ENCODE measurements at regions not wholly inside any gene's neighbourhood (a gene's known extent, or its start where the extent isn't known, plus 50 kb on each side); places are given as distances from the start of the nearest gene placed in this dataset.
"Not testable (repeated sequence)": the region's sequence is repeated elsewhere in the genome, so short reads cannot be mapped to it uniquely, and the experiment has no call there.

DNA sequence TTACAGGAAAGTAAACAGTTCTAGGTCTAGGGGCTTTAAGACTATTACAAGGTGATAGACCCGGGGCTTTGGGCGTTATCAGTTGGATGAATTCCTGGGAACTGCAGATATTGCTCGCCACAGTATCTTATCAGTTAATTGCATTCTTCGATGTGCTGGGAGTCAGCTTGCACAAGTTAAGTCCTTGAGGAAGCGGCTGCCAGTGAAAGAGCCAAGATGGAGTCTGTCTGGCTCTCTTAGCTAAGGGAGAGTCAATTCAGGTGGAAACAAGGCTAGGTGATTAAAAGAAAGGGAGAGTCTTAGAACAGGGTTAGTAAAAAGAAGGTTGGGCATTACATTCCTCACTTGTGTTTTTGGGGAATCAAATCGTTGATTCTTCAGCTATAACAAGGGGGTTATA is 130.6 kb upstream of the ZNF195 start:
- H3K79me2 ChIP-seq (ENCODE audit: low read length); H3K4me1 ChIP-seq (ENCODE audit: low read length); H3K9me2 ChIP-seq (replicated peaks; ENCODE audit: insufficient read depth, low read length); H4K20me1 ChIP-seq (ENCODE audit: insufficient read depth, low read depth, low read length); H3K9me3 ChIP-seq (ENCODE audit: low read length); H3K36me3 ChIP-seq (ENCODE audit: insufficient read depth, low read length); H3K27me3 ChIP-seq (ENCODE audit: low read length); DNase-seq; H3K27ac ChIP-seq (ENCODE audit: low read length); H3K4me2 ChIP-seq (ENCODE audit: low read depth, low read length, poor library complexity, severe bottlenecking); H2AFZ ChIP-seq (ENCODE audit: low read length); H3K4me3 ChIP-seq (ENCODE audit: low read length); H3K9ac ChIP-seq (ENCODE audit: low read length): not testable (repeated sequence)

DNA sequence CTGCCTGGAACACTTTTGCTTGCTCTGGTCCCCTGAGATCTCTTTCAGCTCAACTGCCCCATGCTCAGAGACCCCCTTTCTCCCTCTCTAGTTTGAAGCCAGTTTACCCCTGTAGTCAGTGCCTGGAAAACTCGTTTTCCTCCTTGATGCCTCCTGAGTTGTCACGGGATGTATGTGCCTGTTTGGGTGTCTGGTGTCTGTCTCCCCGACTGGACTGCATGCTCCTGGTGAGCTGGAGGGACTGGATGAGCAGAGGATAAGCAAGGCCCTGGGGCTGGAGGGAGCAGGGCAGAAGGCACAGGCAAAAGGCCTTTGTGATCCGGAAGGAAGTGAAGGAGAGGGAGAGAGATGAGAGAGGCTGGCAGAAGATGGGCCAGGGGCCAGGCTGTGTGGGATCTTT is 120.3 kb upstream of the ZNF195 start:
- H3K9me3 ChIP-seq (ENCODE audit: low read length); H3K27me3 ChIP-seq (ENCODE audit: low read length); H2AFZ ChIP-seq (ENCODE audit: low read length); H3K4me1 ChIP-seq (ENCODE audit: low read length); H3K9me2 ChIP-seq (replicated peaks; ENCODE audit: insufficient read depth, low read length); H3K36me3 ChIP-seq (ENCODE audit: insufficient read depth, low read length); H3K9ac ChIP-seq (ENCODE audit: low read length); DNase-seq; H3K79me2 ChIP-seq (ENCODE audit: low read length); H3K4me3 ChIP-seq (ENCODE audit: low read length); H4K20me1 ChIP-seq (ENCODE audit: insufficient read depth, low read depth, low read length); H3K27ac ChIP-seq (ENCODE audit: low read length); H3K4me2 ChIP-seq (ENCODE audit: low read depth, low read length, poor library complexity, severe bottlenecking): not testable (repeated sequence)

DNA sequence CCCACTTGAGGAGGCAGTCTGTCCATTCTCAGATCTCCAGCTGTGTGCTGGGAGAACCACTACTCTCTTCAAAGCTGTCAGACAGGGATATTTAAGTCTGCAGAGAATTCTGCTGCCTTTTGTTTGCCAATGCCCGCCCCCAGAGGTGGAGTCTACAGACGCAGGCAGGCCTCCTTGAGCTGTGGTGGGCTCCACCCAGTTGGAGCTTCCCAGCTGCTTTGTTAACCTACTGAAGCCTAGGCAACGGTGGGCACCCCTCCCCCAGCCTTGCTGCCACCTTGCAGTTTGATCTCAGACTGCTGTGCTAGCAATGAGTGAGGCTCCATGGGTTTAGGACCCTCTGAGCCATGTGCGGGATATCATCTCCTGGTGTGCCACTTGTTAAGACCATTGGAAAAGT is 119.4 kb upstream of the ZNF195 start:
- not testable (repeated sequence) for H3K9me3 ChIP-seq (ENCODE audit: low read length); H2AFZ ChIP-seq (ENCODE audit: low read length); H3K27me3 ChIP-seq (ENCODE audit: low read length); H3K9ac ChIP-seq (ENCODE audit: low read length); H4K20me1 ChIP-seq (ENCODE audit: insufficient read depth, low read depth, low read length); H3K79me2 ChIP-seq (ENCODE audit: low read length); H3K9me2 ChIP-seq (replicated peaks; ENCODE audit: insufficient read depth, low read length); DNase-seq; H3K4me2 ChIP-seq (ENCODE audit: low read depth, low read length, poor library complexity, severe bottlenecking); H3K4me1 ChIP-seq (ENCODE audit: low read length); H3K36me3 ChIP-seq (ENCODE audit: insufficient read depth, low read length); H3K4me3 ChIP-seq (ENCODE audit: low read length); H3K27ac ChIP-seq (ENCODE audit: low read length)

DNA sequence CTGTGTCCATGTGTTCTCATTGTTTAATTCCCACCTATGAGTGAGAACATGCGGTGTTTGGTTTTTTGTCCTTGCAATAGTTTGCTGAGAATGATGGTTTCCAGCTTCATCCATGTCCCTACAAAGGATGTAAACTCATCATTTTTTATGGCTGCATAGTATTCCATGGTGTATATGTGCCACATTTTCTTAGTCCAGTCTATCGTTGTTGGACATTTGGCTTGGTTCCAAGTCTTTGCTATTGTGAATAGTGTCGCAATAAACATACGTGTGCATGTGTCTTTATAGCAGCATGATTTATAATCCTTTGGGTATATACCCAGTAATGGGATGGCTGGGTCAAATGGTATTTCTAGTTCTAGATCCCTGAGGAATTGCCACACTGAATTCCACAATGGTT is 114.2 kb upstream of the ZNF195 start:
- not testable (repeated sequence) for H3K9me2 ChIP-seq (replicated peaks; ENCODE audit: insufficient read depth, low read length); H3K4me2 ChIP-seq (ENCODE audit: low read depth, low read length, poor library complexity, severe bottlenecking); H4K20me1 ChIP-seq (ENCODE audit: insufficient read depth, low read depth, low read length); H3K4me1 ChIP-seq (ENCODE audit: low read length); H3K9me3 ChIP-seq (ENCODE audit: low read length); H3K27ac ChIP-seq (ENCODE audit: low read length); H3K36me3 ChIP-seq (ENCODE audit: insufficient read depth, low read length); H3K79me2 ChIP-seq (ENCODE audit: low read length); H3K27me3 ChIP-seq (ENCODE audit: low read length); H3K4me3 ChIP-seq (ENCODE audit: low read length); DNase-seq; H2AFZ ChIP-seq (ENCODE audit: low read length); H3K9ac ChIP-seq (ENCODE audit: low read length)

DNA sequence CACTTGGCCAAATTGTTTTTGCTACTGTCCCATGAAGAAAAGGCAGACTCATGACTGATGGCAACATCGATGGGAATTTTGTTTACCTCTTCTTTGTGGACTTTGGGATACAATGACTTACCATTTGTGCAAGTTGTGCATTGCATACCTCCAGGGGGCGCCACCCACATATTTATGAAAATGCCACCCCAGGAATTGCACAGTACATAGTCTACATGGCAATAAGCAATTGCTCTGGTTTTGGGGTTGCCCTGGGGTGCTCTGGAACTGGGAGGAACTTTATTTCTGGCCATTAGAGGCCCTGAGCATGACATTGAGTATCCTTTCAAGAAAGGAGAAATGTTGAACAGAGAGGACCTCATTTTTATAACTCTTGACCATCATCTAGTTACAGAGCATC is 109.1 kb upstream of the ZNF195 start:
- not testable (repeated sequence) for H2AFZ ChIP-seq (ENCODE audit: low read length); H3K9me2 ChIP-seq (replicated peaks; ENCODE audit: insufficient read depth, low read length); H3K27ac ChIP-seq (ENCODE audit: low read length); H3K27me3 ChIP-seq (ENCODE audit: low read length); H3K9ac ChIP-seq (ENCODE audit: low read length); H4K20me1 ChIP-seq (ENCODE audit: insufficient read depth, low read depth, low read length); H3K79me2 ChIP-seq (ENCODE audit: low read length); H3K36me3 ChIP-seq (ENCODE audit: insufficient read depth, low read length); DNase-seq; H3K4me2 ChIP-seq (ENCODE audit: low read depth, low read length, poor library complexity, severe bottlenecking); H3K4me1 ChIP-seq (ENCODE audit: low read length); H3K9me3 ChIP-seq (ENCODE audit: low read length); H3K4me3 ChIP-seq (ENCODE audit: low read length)

DNA sequence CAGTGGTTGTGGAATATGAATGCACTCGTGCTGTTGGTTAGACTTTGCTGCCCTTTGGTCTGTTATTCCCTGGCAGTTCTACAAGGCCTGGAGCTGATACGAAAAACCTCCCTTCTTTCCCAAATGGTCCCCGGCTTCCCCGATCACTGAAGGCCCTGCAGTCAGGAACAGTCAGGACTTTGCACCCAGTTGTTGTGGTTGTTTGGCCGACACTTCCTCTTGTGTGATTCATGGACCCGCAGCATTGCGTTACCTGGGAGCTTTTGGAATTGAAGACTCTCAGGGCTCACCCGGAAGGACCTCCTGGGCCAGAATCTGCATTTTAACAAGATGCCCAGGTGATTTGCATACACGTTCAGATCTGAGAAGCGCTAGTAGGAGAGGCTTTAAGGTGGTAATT is 106.8 kb upstream of the ZNF195 start:
- not testable (repeated sequence) for H3K9ac ChIP-seq (ENCODE audit: low read length); DNase-seq; H3K4me1 ChIP-seq (ENCODE audit: low read length); H2AFZ ChIP-seq (ENCODE audit: low read length); H3K36me3 ChIP-seq (ENCODE audit: insufficient read depth, low read length); H3K9me3 ChIP-seq (ENCODE audit: low read length); H3K79me2 ChIP-seq (ENCODE audit: low read length); H3K9me2 ChIP-seq (replicated peaks; ENCODE audit: insufficient read depth, low read length); H3K4me2 ChIP-seq (ENCODE audit: low read depth, low read length, poor library complexity, severe bottlenecking); H3K27me3 ChIP-seq (ENCODE audit: low read length); H4K20me1 ChIP-seq (ENCODE audit: insufficient read depth, low read depth, low read length); H3K4me3 ChIP-seq (ENCODE audit: low read length); H3K27ac ChIP-seq (ENCODE audit: low read length)

DNA sequence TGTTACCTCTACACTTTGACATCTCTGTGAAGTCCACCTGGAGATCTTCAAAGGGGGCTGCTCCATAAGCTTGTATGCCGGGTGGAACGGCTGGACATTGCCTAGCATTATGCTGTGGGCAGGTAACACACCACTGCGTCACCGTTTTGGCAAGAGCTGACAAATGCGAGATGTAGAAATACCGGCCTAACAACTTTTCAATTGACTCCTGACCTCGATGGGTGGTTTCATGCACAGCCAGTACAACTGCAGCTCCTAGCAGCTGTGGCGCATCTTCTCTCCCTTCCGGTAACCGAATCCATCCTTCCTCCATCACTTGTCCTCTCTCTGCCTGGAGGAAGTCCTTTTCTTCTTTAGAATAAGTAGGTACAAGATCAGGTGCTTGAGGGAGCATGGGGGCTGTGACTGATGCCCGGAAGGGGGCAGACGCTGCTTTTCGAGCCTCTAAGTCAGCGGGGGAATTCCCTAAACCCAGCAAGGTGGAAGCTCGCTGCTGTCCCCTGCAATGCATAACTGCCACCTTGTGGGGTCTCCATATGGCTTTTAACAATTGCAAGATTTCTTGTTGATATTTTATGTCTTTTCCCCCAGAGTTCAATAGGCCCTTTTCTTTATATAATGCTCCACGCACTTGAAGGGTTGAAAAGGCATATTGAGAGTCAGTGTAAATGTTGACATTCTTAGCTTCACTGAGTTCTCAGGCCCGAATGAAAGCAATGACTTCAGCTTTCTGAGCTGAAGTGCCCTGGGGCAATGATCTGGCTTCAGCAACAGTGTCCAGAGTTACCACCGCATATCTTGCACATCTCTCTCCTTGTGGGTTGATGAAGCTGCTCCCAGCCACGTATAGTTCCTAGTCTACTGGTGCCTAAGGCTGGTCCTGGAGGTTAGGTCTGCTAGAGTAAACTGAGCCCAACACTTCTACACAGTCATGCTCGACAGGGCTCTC is 98.3 kb upstream of the ZNF195 start:
- not testable (repeated sequence) for H3K9me2 ChIP-seq (replicated peaks; ENCODE audit: insufficient read depth, low read length); H3K27ac ChIP-seq (ENCODE audit: low read length); H3K27me3 ChIP-seq (ENCODE audit: low read length); H3K79me2 ChIP-seq (ENCODE audit: low read length); H2AFZ ChIP-seq (ENCODE audit: low read length); DNase-seq; H3K4me2 ChIP-seq (ENCODE audit: low read depth, low read length, poor library complexity, severe bottlenecking); H3K9ac ChIP-seq (ENCODE audit: low read length); H3K9me3 ChIP-seq (ENCODE audit: low read length); H3K36me3 ChIP-seq (ENCODE audit: insufficient read depth, low read length); H3K4me3 ChIP-seq (ENCODE audit: low read length); H4K20me1 ChIP-seq (ENCODE audit: insufficient read depth, low read depth, low read length); H3K4me1 ChIP-seq (ENCODE audit: low read length)

DNA sequence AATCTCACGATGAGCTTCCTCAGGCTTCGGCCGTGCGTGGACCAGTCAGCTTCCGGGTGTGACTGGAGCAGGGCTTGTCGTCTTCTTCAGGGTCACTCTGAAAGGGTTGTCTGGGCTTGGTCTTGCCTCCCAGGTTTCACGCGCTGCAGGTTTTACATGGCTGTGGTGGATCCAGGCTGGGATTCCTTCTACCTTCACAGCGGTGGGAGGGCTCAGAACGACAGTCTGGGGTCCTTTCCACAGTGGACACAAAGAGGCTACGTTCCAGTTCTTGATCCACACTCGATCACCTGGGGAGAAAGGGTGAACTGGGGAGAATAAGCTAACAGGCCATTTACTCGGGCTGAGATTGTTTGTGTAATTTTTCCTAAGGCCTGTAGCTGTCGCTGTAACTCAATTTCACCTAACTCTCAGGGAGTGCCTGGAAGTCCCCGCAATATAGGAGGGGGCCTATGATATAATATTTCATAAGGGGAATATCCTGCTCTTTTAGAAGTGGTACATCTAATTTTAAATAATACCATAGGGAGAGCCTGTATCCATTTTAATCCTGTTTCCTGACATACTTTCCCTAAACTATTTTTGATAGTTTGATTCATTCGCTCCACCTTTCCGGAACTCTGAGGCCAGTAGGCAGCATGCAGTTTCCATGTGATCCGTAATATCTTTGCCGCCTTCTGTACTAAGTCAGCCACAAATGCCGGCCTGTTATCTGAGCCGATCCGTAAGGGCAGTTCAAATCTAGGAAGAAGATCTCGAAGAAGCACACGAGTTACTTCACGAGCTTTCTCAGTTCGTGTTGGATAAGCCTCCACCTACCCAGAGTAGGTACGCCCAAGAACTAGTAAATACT is 97.4 kb upstream of the ZNF195 start:
- H3K27me3 ChIP-seq (ENCODE audit: low read length); H4K20me1 ChIP-seq (ENCODE audit: insufficient read depth, low read depth, low read length); H3K4me3 ChIP-seq (ENCODE audit: low read length); H2AFZ ChIP-seq (ENCODE audit: low read length); H3K9me3 ChIP-seq (ENCODE audit: low read length); H3K4me2 ChIP-seq (ENCODE audit: low read depth, low read length, poor library complexity, severe bottlenecking); H3K9me2 ChIP-seq (replicated peaks; ENCODE audit: insufficient read depth, low read length); DNase-seq; H3K36me3 ChIP-seq (ENCODE audit: insufficient read depth, low read length); H3K79me2 ChIP-seq (ENCODE audit: low read length); H3K4me1 ChIP-seq (ENCODE audit: low read length); H3K9ac ChIP-seq (ENCODE audit: low read length); H3K27ac ChIP-seq (ENCODE audit: low read length): not testable (repeated sequence)

Data from Karpas-422 (cell line).